Motor neuron (in vitro differentiated cells): ENCODE measurements at regions not wholly inside any gene's neighbourhood (a gene's known extent, or its start where the extent isn't known, plus 50 kb on each side); places are given as distances from the start of the nearest gene placed in this dataset.
"Not testable (repeated sequence)": the region's sequence is repeated elsewhere in the genome, so short reads cannot be mapped to it uniquely, and the experiment has no call there.

Source experiments
- ATAC-seq, 8 experiments: fragments of 200-7000 bp; cut with Tn5 transposase; replicated peaks in 6 of 8; 2 replicates each; pipeline ENCODE4 v1.8.0; 2021; ENCODE audit warnings: mild to moderate bottlenecking in 8 of 8, moderate library complexity in 8 of 8
- H3K27ac ChIP-seq, 2 donors: fragments of 250-450 bp; sonication (Bioruptor Pico); 2 replicates each; pipeline ENCODE4 v1.9.0; 2021; ENCODE audit warnings: antibody characterized with exemption in 2 of 2, mild to moderate bottlenecking in 2 of 2, moderate library complexity in 1 of 2
- H3K4me1 ChIP-seq, 2 donors: fragments of 250-450 bp; sonication (Bioruptor Pico); replicated peaks in 1 of 2; 2 replicates each; pipeline ENCODE4 v1.6.1; 2021; ENCODE audit warnings: antibody characterized with exemption in 2 of 2, mild to moderate bottlenecking in 2 of 2, moderate library complexity in 1 of 2
- H3K4me3 ChIP-seq, 5 donors: fragments of 250-450 bp; sonication (Bioruptor Pico); 2 replicates each; pipeline ENCODE4 v1.9.0; 2021; ENCODE audit warnings: antibody characterized with exemption in 5 of 5, mild to moderate bottlenecking in 5 of 5, moderate library complexity in 4 of 5
- WGBS, 10 experiments: fragments of 450-650 bp; shearing (Covaris generic); methylation state at CpG; one replicate each; pipeline ENCODE4 v1.0.0; 2022; 5-methylcytosine and 5-hydroxymethylcytosine counted together
- in situ Hi-C, 9 experiments: fragments of 400-800 bp; cut with MboI; loops; one replicate each; pipeline ENCODE4 v1.15.0; 2021; ENCODE audit warnings: low sequenced_read_pairs in 9 of 9, low pct_unique_long_range_greater_than_20kb in 2 of 9; ENCODE audit not compliant: unreplicated experiment in 9 of 9

GRCh38 chr3:40745381-40746106, 220.8 kb downstream of the ZNF621 start:
- Histone ChIP-seq H3K4me1 (peaks cover 7 to 8% of the 10 kb centered on the region in 2 donors), H3K4me3 (no peak overlapping the region), H3K27ac (no peak overlapping the region)
- peak in 1 of 8 experiments; percentile 27 for ATAC-seq
- WGBS, 10 experiments: 13 to 100% (median 62%) methylated on average over 1 to 2 of the region's 2 CpGs; no CpG with 5 or more reads in 4 of the 10 experiments
- in situ Hi-C loops: no loop called here

- no peak for ATAC-seq
- Histone ChIP-seq H3K4me1 (no peaks in the 10 kb centered on the region), H3K27ac (no peak overlapping the region), H3K4me3 (no peak overlapping the region)
- 80 to 100% methylated on average over 1 of the region's 1 CpG; no CpG with 5 or more reads in 8 of the 10 experiments for WGBS, 10 experiments
- in situ Hi-C loops: no loop called here
Measured at GRCh38 chr3:40751666-40752065, 226.9 kb downstream of the ZNF621 start.

GRCh38 chr3:40752492-40752891, 227.7 kb downstream of the ZNF621 start:
- WGBS, 10 experiments: 20 to 93% (median 79%) methylated on average over 1 to 3 of the region's 3 CpGs; no CpG with 5 or more reads in 4 of the 10 experiments
- in situ Hi-C loops: no loop called here
- no peak overlapping the region for H3K27ac ChIP-seq

GRCh38 chr3:40753291-40753770, 228.6 kb downstream of the ZNF621 start:
- no peaks in the 10 kb centered on the region for H3K4me1 ChIP-seq
- H3K27ac ChIP-seq: no peak overlapping the region
- ATAC-seq: no peak
- H3K4me3 ChIP-seq: no peak overlapping the region
- in situ Hi-C loops: no loop called here

More at GRCh38 chr3:40752492-40752891, 227.7 kb downstream of the ZNF621 start:
- H3K4me3 ChIP-seq: no peak overlapping the region
- no peaks in the 10 kb centered on the region for H3K4me1 ChIP-seq
- ATAC-seq: no peak

GRCh38 chr3:40753951-40754350, 229.2 kb downstream of the ZNF621 start:
- ATAC-seq: no peak
- Histone ChIP-seq H3K27ac (no peak overlapping the region), H3K4me1 (no peaks in the 10 kb centered on the region), H3K4me3 (no peak overlapping the region)
- WGBS, 10 experiments: 17 to 72% (median 46%) methylated on average over 1 to 3 of the region's 3 CpGs; no CpG with 5 or more reads in 4 of the 10 experiments
- in situ Hi-C loops: no loop called here

- no peak overlapping the region for H3K27ac ChIP-seq
- no peak overlapping the region for H3K4me3 ChIP-seq
- in situ Hi-C loops: no loop called here
- WGBS, 10 experiments: 14 to 60% (median 40%) methylated on average over 1 of the region's 2 CpGs; no CpG with 5 or more reads in 7 of the 10 experiments
- no peaks in the 10 kb centered on the region for H3K4me1 ChIP-seq
- ATAC-seq: peak in 2 of 8 experiments; percentile 39 to 50
Measured at GRCh38 chr3:40754994-40755393, 230.2 kb downstream of the ZNF621 start.

GRCh38 chr3:40756500-40756899, 231.7 kb downstream of the ZNF621 start:
- no peak overlapping the region for H3K4me3 ChIP-seq
- no peaks in the 10 kb centered on the region for H3K4me1 ChIP-seq
- H3K27ac ChIP-seq: no peak overlapping the region
- no peak for ATAC-seq
- in situ Hi-C loops: no loop called here
- WGBS, 10 experiments: 36 to 90% (median 67%) methylated on average over 1 of the region's 1 CpG; no CpG with 5 or more reads in 5 of the 10 experiments

GRCh38 chr3:40762771-40763170, 238.0 kb downstream of the ZNF621 start:
- WGBS, 10 experiments: 56 to 100% (median 83%) methylated on average over 1 of the region's 1 CpG; no CpG with 5 or more reads in 3 of the 10 experiments
- in situ Hi-C loops, ATAC-seq, H3K4me1 ChIP-seq, H3K4me3 ChIP-seq, H3K27ac ChIP-seq: not testable (repeated sequence)

- whole genome bisulfite sequencing, 10 experiments: 0 to 100% (median 77%) methylated on average over 1 to 4 of the region's 4 CpGs
- Histone ChIP-seq H3K4me3 (no peak overlapping the region), H3K4me1 (no peaks in the 10 kb centered on the region), H3K27ac (no peak overlapping the region)
- no peak for ATAC-seq
- in situ Hi-C loops: no loop called here
Measured at GRCh38 chr3:40763807-40764206, 239.0 kb downstream of the ZNF621 start.

- no peak overlapping the region for H3K4me3 ChIP-seq
- no peak for ATAC-seq
- 13 to 70% (median 63%) methylated on average over 1 to 2 of the region's 2 CpGs; no CpG with 5 or more reads in 2 of the 10 experiments for WGBS, 10 experiments
- no peak overlapping the region for H3K27ac ChIP-seq
- in situ Hi-C loops: no loop called here
- H3K4me1 ChIP-seq: no peaks in the 10 kb centered on the region
Measured at GRCh38 chr3:40764747-40765146, 240.0 kb downstream of the ZNF621 start.

GRCh38 chr3:40765884-40766283, 241.1 kb downstream of the ZNF621 start:
- ATAC-seq: no peak
- WGBS, 10 experiments: 0 to 78% (median 67%) methylated on average over 1 to 3 of the region's 3 CpGs; no CpG with 5 or more reads in 3 of the 10 experiments

GRCh38 chr3:40766396-40766795, 241.6 kb downstream of the ZNF621 start:
- no peaks in the 10 kb centered on the region for H3K4me1 ChIP-seq
- in situ Hi-C loops: no loop called here
- 55 to 100% (median 100%) methylated on average over 2 of the region's 2 CpGs; no CpG with 5 or more reads in 5 of the 10 experiments for WGBS, 10 experiments
- ATAC-seq: no peak
- H3K27ac ChIP-seq: no peak overlapping the region
- H3K4me3 ChIP-seq: no peak overlapping the region

More at GRCh38 chr3:40765884-40766283, 241.1 kb downstream of the ZNF621 start:
- Histone ChIP-seq H3K4me3 (no peak overlapping the region), H3K27ac (no peak overlapping the region), H3K4me1 (no peaks in the 10 kb centered on the region)
- in situ Hi-C loops: no loop called here

GRCh38 chr3:40768046-40768445, 243.3 kb downstream of the ZNF621 start:
- 62 to 93% (median 78%) methylated on average over 1 to 4 of the region's 4 CpGs for WGBS, 10 experiments
- in situ Hi-C loops: no loop called here
- Histone ChIP-seq H3K4me3 (no peak overlapping the region), H3K27ac (no peak overlapping the region), H3K4me1 (no peaks in the 10 kb centered on the region)
- ATAC-seq: no peak

GRCh38 chr3:40768536-40768935, 243.8 kb downstream of the ZNF621 start:
- in situ Hi-C loops: no loop called here
- H3K4me3 ChIP-seq: no peak overlapping the region
- peak in 4 of 8 experiments; percentile 17 to 70 (median 28) for ATAC-seq
- 86 to 100% methylated on average over 1 of the region's 1 CpG; no CpG with 5 or more reads in 8 of the 10 experiments for WGBS, 10 experiments
- no peaks in the 10 kb centered on the region for H3K4me1 ChIP-seq
- no peak overlapping the region for H3K27ac ChIP-seq
